ENCODE measurements at regions not wholly inside any gene's neighbourhood (a gene's known extent, or its start where the extent isn't known, plus 50 kb on each side); places are given as distances from the start of the nearest gene placed in this dataset.
"Not testable (repeated sequence)": the region's sequence is repeated elsewhere in the genome, so short reads cannot be mapped to it uniquely, and the experiment has no call there.

GRCh38 chr3:11915621-11916424, 69.1 kb upstream of the TAMM41 start:
- no peak overlapping the region for H3K27ac ChIP-seq (ENCODE audit: extremely low read depth, low read depth, low read length)
- TF ChIP-seq ZSCAN23 (tag by site-specific recombination; IDR thresholded peaks at IDR 0.05) (no peak), SP7 (tag by site-specific recombination; IDR thresholded peaks at IDR 0.05) (no peak), KLF9 (tag by site-specific recombination; IDR thresholded peaks at IDR 0.05; ENCODE audit: low read depth) (no peak), ZNF341 (tag by site-specific recombination; IDR thresholded peaks at IDR 0.05; ENCODE audit: low read depth) (0 out of 2 replicates have a peak, but pooled peaks have one; percentile 23), ZNF791 (tag by site-specific recombination; IDR thresholded peaks at IDR 0.05) (no peak), ZNF747 (tag by site-specific recombination; IDR thresholded peaks at IDR 0.05) (no peak), ZBTB1 (tag by site-specific recombination; IDR thresholded peaks at IDR 0.05) (no peak)
- ChIA-PET CTCF (no interaction called here), POLR2A (no interaction called here)
- H3K36me3 ChIP-seq (ENCODE audit: control insufficient read depth in 2 of 2, insufficient read depth in 1 of 2, low read length in 2 of 2) = no peaks in the 10 kb centered on the region
- no peaks in the 10 kb centered on the region for H3K9me3 ChIP-seq (ENCODE audit: control insufficient read depth, insufficient read depth, low read depth, low read length)
- no peak overlapping the region for H3K4me3 ChIP-seq (ENCODE audit: low read depth, low read length)
- H3K4me1 ChIP-seq (ENCODE audit: control insufficient read depth, insufficient read depth, low read length) = no peaks in the 10 kb centered on the region

- CTCF ChIA-PET; H3K9me3 ChIP-seq (ENCODE audit: control insufficient read depth, insufficient read depth, low read depth, low read length); H3K27ac ChIP-seq (ENCODE audit: extremely low read depth, low read depth, low read length); H3K4me3 ChIP-seq (ENCODE audit: low read depth, low read length); H3K36me3 ChIP-seq (ENCODE audit: control insufficient read depth in 2 of 2, insufficient read depth in 1 of 2, low read length in 2 of 2); POLR2A ChIA-PET; H3K4me1 ChIP-seq (ENCODE audit: control insufficient read depth, insufficient read depth, low read length): not testable (repeated sequence)
- TF ChIP-seq ZNF239 (tag by site-specific recombination; IDR thresholded peaks at IDR 0.05) = peak; percentile 98
These were observed 69.7 kb upstream of the TAMM41 start for GRCh38 chr3:11916425-11916762.

- Histone ChIP-seq H3K9me3 (ENCODE audit: control insufficient read depth, insufficient read depth, low read depth, low read length) (no peaks in the 10 kb centered on the region), H3K4me1 (ENCODE audit: control insufficient read depth, insufficient read depth, low read length) (no peaks in the 10 kb centered on the region), H3K4me3 (ENCODE audit: low read depth, low read length) (no peak overlapping the region), H3K27ac (ENCODE audit: extremely low read depth, low read depth, low read length) (no peak overlapping the region), H3K36me3 (ENCODE audit: control insufficient read depth in 2 of 2, insufficient read depth in 1 of 2, low read length in 2 of 2) (no peaks in the 10 kb centered on the region)
- CTCF ChIA-PET = no interaction called here
- POLR2A ChIA-PET = no interaction called here
- TF ChIP-seq KLF8 (tag by site-specific recombination; IDR thresholded peaks at IDR 0.05) = no peak
- TF ChIP-seq ZNF692 (tag by site-specific recombination; IDR thresholded peaks at IDR 0.05) = no peak
- no peak for TF ChIP-seq ZNF10 (tag by site-specific recombination; IDR thresholded peaks at IDR 0.05)
- no peak for TF ChIP-seq ZNF701 (tag by site-specific recombination; IDR thresholded peaks at IDR 0.05)
- TF ChIP-seq BCL11B (tag by site-specific recombination; IDR thresholded peaks at IDR 0.05; ENCODE audit: low read depth) = no peak
- no peak for TF ChIP-seq ZNF398 (tag by site-specific recombination; IDR thresholded peaks at IDR 0.05)
- TF ChIP-seq HOXC10 (CRISPR knock-in tag; IDR thresholded peaks at IDR 0.05) = no peak
- no peak for TF ChIP-seq ZNF76 (tag by site-specific recombination; IDR thresholded peaks at IDR 0.05; ENCODE audit: borderline replicate concordance, low read depth)
These were observed 70.4 kb upstream of the TAMM41 start for GRCh38 chr3:11917051-11917450.

GRCh38 chr3:11919390-11919789, 72.7 kb upstream of the TAMM41 start:
- Histone ChIP-seq H3K4me1 (ENCODE audit: control insufficient read depth, insufficient read depth, low read length) (no peaks in the 10 kb centered on the region), H3K36me3 (ENCODE audit: control insufficient read depth in 2 of 2, insufficient read depth in 1 of 2, low read length in 2 of 2) (no peaks in the 10 kb centered on the region), H3K27ac (ENCODE audit: extremely low read depth, low read depth, low read length) (no peak overlapping the region), H3K9me3 (ENCODE audit: control insufficient read depth, insufficient read depth, low read depth, low read length) (no peaks in the 10 kb centered on the region), H3K4me3 (ENCODE audit: low read depth, low read length) (no peak overlapping the region)
- CTCF ChIA-PET = no interaction called here
- POLR2A ChIA-PET = no interaction called here
- TF ChIP-seq SCRT2 (tag by site-specific recombination; IDR thresholded peaks at IDR 0.05) (0 out of 2 replicates have a peak, but pooled peaks have one; percentile 35), ZNF501 (tag by site-specific recombination; IDR thresholded peaks at IDR 0.05) (no peak), ZNF785 (tag by site-specific recombination; IDR thresholded peaks at IDR 0.05) (no peak), ZBTB11 (tag by site-specific recombination; conservative IDR thresholded peaks at IDR 0.05; ENCODE audit: low read depth) (no peak), ZBTB20 (tag by site-specific recombination; IDR thresholded peaks at IDR 0.05) (peak; percentile 49; the same call in 1 of the 2 replicates), ZNF341 (tag by site-specific recombination; IDR thresholded peaks at IDR 0.05; ENCODE audit: low read depth) (peak; percentile 92)
